H1 (cell line): ENCODE measurements at regions not wholly inside any gene's neighbourhood (a gene's known extent, or its start where the extent isn't known, plus 50 kb on each side); places are given as distances from the start of the nearest gene placed in this dataset.

ENCODE experiments used
- CTCF ChIA-PET: fragments of 300-600 bp; sonication (Branson Sonifier 250); formaldehyde crosslinking; loops from one replicate; lab custom pipeline; 2021; ENCODE audit not compliant: partially characterized antibody; lab: Charles Lee
- POLR2A ChIA-PET: fragments of 300-600 bp; sonication (Branson Sonifier 250); formaldehyde crosslinking; loops from one replicate; lab custom pipeline; 2021; ENCODE audit warnings: inconsistent platforms; ENCODE audit not compliant: partially characterized antibody; lab: Charles Lee
- DNase-seq, 2 experiments: peaks; one replicate each; pipeline versions ENCODE4 v3.0.0 to v3.0.0-alpha.2; 2010 to 2022; ENCODE audit warnings: low spot score in 2 of 2, low read depth in 1 of 2, mixed read lengths in 1 of 2
- FAIRE-seq: peaks from 2 replicates; lab custom pipeline; 2011; peaks lifted over from hg19 to GRCh38; lab: Jason Lieb, UNC
- H2AFZ ChIP-seq: 2 replicates; pipeline ENCODE4 v1.8.1; 2012; ENCODE audit warnings: low read length, inconsistent platforms
- H2AK5ac ChIP-seq: 2 replicates; pipeline ENCODE4 v1.6.1; 2013; ENCODE audit warnings: low read depth, low read length
- H2BK120ac ChIP-seq: replicated peaks from 2 replicates; pipeline ENCODE3; 2013; ENCODE audit warnings: low read depth, low read length, inconsistent platforms
- H2BK12ac ChIP-seq: 2 replicates; pipeline ENCODE4 v1.6.1; 2013; ENCODE audit warnings: low read depth, low read length
- H2BK15ac ChIP-seq: 2 replicates; pipeline ENCODE4 v1.6.1; 2013; ENCODE audit warnings: low read length
- H2BK20ac ChIP-seq: 2 replicates; pipeline ENCODE4 v1.6.1; 2013; ENCODE audit warnings: low read length
- H2BK5ac ChIP-seq: 2 replicates; pipeline ENCODE4 v1.6.1; 2013; ENCODE audit warnings: low read depth, low read length
- H3K14ac ChIP-seq: 2 replicates; pipeline ENCODE4 v1.6.1; 2013; ENCODE audit warnings: inconsistent platforms; ENCODE audit not compliant: insufficient read length
- H3K18ac ChIP-seq: 2 replicates; pipeline ENCODE4 v1.6.1; 2013; ENCODE audit warnings: low read length; ENCODE audit errors: extremely low read depth
- H3K23ac ChIP-seq: 2 replicates; pipeline ENCODE4 v1.6.1; 2013; ENCODE audit warnings: inconsistent platforms; ENCODE audit not compliant: insufficient read length
- H3K23me2 ChIP-seq: 2 replicates; pipeline ENCODE4 v1.6.1; 2013; ENCODE audit warnings: low read depth, low read length
- H3K27ac ChIP-seq: 2 replicates; pipeline ENCODE4 v1.6.1; 2011; ENCODE audit warnings: low read depth, low read length, inconsistent platforms
- H3K27me3 ChIP-seq, 4 experiments: replicated peaks in 1 of 4; 1 replicate in 1 of 4; 2 replicates in 3 of 4; pipeline versions ENCODE4 v1.6.1 to v1.8.1; 2011 to 2013; ENCODE audit warnings: low read length in 3 of 4, mild to moderate bottlenecking in 3 of 4, inconsistent platforms in 2 of 4, mixed read lengths in 2 of 4, moderate library complexity in 1 of 4; ENCODE audit not compliant: control insufficient read depth in 3 of 4, insufficient read depth in 3 of 4; ENCODE audit errors: extremely low read depth in 1 of 4
- H3K36me3 ChIP-seq, 4 experiments: 2 replicates each; pipeline versions ENCODE4 v1.6.1 to v1.8.1; 2011 to 2013; ENCODE audit warnings: mild to moderate bottlenecking in 4 of 4, low read length in 3 of 4, moderate library complexity in 2 of 4, control low read depth in 1 of 4, inconsistent platforms in 1 of 4; ENCODE audit not compliant: insufficient read depth in 4 of 4, control insufficient read depth in 2 of 4
- H3K4ac ChIP-seq: replicated peaks from 2 replicates; pipeline ENCODE3; 2013; ENCODE audit warnings: low read length, low read depth, mixed read lengths, inconsistent platforms; ENCODE audit not compliant: insufficient read length
- H3K4me1 ChIP-seq, 4 experiments: replicated peaks in 1 of 4; 1 replicate in 1 of 4; 2 replicates in 3 of 4; pipeline versions ENCODE4 v1.6.1 to v1.8.1; 2011 to 2013; ENCODE audit warnings: low read length in 3 of 4, inconsistent platforms in 2 of 4, mixed read lengths in 1 of 4; ENCODE audit not compliant: insufficient read depth in 4 of 4, control insufficient read depth in 3 of 4
- H3K4me2 ChIP-seq, 2 experiments: 2 replicates each; pipeline versions ENCODE4 v1.6.1 to v1.8.1; 2011 to 2013; ENCODE audit warnings: low read depth in 2 of 2, low read length in 2 of 2, control low read depth in 1 of 2, inconsistent platforms in 1 of 2, mild to moderate bottlenecking in 1 of 2; ENCODE audit not compliant: insufficient read depth in 1 of 2
- H3K4me3 ChIP-seq, 4 experiments: fragments of 200-600, 300-600 bp in 1 of 4; sonication (generic), shearing (Covaris generic), sonication (Bioruptor Twin) in 1 of 4; 2 replicates each; pipeline versions ENCODE4 v1.5.1 to v1.8.1; 2011 to 2016; ENCODE audit warnings: low read length in 4 of 4, low read depth in 3 of 4, control low read depth in 2 of 4, inconsistent platforms in 2 of 4, mild to moderate bottlenecking in 2 of 4, mixed read lengths in 1 of 4, moderate library complexity in 1 of 4; ENCODE audit not compliant: insufficient read depth in 2 of 4; ENCODE audit errors: extremely low read depth in 1 of 4
- H3K56ac ChIP-seq: replicated peaks from 2 replicates; pipeline ENCODE3; 2013; ENCODE audit warnings: low read depth, mild to moderate bottlenecking, mixed read lengths, low read length, inconsistent platforms; ENCODE audit not compliant: insufficient read length
- H3K79me1 ChIP-seq: 2 replicates; pipeline ENCODE4 v1.6.1; 2013; ENCODE audit warnings: low read depth, low read length, control low read depth
- H3K79me2 ChIP-seq, 2 experiments: 2 replicates each; pipeline versions ENCODE4 v1.6.1 to v1.8.1; 2012 to 2013; ENCODE audit warnings: low read length in 2 of 2, mild to moderate bottlenecking in 2 of 2, inconsistent platforms in 1 of 2; ENCODE audit not compliant: insufficient read depth in 2 of 2, control insufficient read depth in 1 of 2
- H3K9ac ChIP-seq, 4 experiments: replicated peaks in 1 of 4; 1 replicate in 1 of 4; 2 replicates in 3 of 4; pipeline versions ENCODE4 v1.6.1 to v1.8.1; 2011 to 2013; ENCODE audit warnings: low read depth in 3 of 4, low read length in 3 of 4, control low read depth in 2 of 4, mild to moderate bottlenecking in 2 of 4, moderate library complexity in 2 of 4, inconsistent platforms in 1 of 4; ENCODE audit errors: extremely low read depth in 1 of 4
- H3K9me3 ChIP-seq, 2 experiments: 2 replicates each; pipeline versions ENCODE4 v1.6.1 to v1.8.1; 2012 to 2013; ENCODE audit warnings: mild to moderate bottlenecking in 2 of 2, moderate library complexity in 2 of 2, control low read depth in 1 of 2, inconsistent platforms in 1 of 2, low read depth in 1 of 2, low read length in 1 of 2, mixed read lengths in 1 of 2; ENCODE audit not compliant: insufficient read depth in 2 of 2
- H4K20me1 ChIP-seq, 2 experiments: replicated peaks in 1 of 2; 2 replicates each; pipeline versions ENCODE3 to v1.8.1; 2011 to 2013; ENCODE audit warnings: inconsistent platforms in 2 of 2, low read length in 2 of 2, mild to moderate bottlenecking in 1 of 2; ENCODE audit not compliant: insufficient read depth in 2 of 2, control insufficient read depth in 1 of 2
- H4K5ac ChIP-seq: 2 replicates; pipeline ENCODE4 v1.6.1; 2013; ENCODE audit warnings: low read length, low read depth, mixed read lengths, inconsistent platforms; ENCODE audit not compliant: insufficient read length
- H4K8ac ChIP-seq: 2 replicates; pipeline ENCODE4 v1.8.0; 2013; ENCODE audit warnings: mild to moderate bottlenecking, moderate library complexity, low read length, inconsistent platforms; ENCODE audit not compliant: insufficient read depth; ENCODE audit errors: extremely low read depth
- H4K91ac ChIP-seq: replicated peaks from 2 replicates; pipeline ENCODE3; 2013; ENCODE audit warnings: low read length, mixed read lengths, inconsistent platforms; ENCODE audit not compliant: insufficient read length
- BACH1 ChIP-seq: IDR thresholded peaks from 2 replicates; pipeline ENCODE4 v1.6.1; 2012; ENCODE audit warnings: low read length, improper control_type of control experiment
- CREB1 ChIP-seq: IDR thresholded peaks from 2 replicates; pipeline ENCODE4 v1.6.1; 2012; ENCODE audit warnings: inconsistent platforms
- EGR1 ChIP-seq: IDR thresholded peaks from 2 replicates; pipeline ENCODE4 v1.6.1; 2011; ENCODE audit warnings: low read depth, low read length, borderline replicate concordance
- EP300 ChIP-seq, 2 experiments: IDR thresholded peaks; 1 replicate in 1 of 2; 2 replicates in 1 of 2; pipeline ENCODE4 v1.6.1; 2011 to 2012; ENCODE audit warnings: low read depth in 2 of 2, low read length in 2 of 2, mild to moderate bottlenecking in 2 of 2, borderline replicate concordance in 1 of 2, inconsistent platforms in 1 of 2, moderate library complexity in 1 of 2
- GTF2F1 ChIP-seq: IDR thresholded peaks from 2 replicates; pipeline ENCODE4 v1.6.1; 2012; ENCODE audit warnings: low read depth, low read length, improper control_type of control experiment, borderline replicate concordance
- NANOG ChIP-seq: IDR thresholded peaks from 2 replicates; pipeline ENCODE4 v1.6.1; 2011; ENCODE audit warnings: low read length, low read depth, mild to moderate bottlenecking, inconsistent platforms; ENCODE audit not compliant: insufficient read depth, poor library complexity, severe bottlenecking
- RAD21 ChIP-seq, 2 experiments: IDR thresholded peaks in 1 of 2; conservative IDR thresholded peaks in 1 of 2; 2 replicates each; pipeline ENCODE4 v1.6.1; 2011; ENCODE audit warnings: low read depth in 2 of 2, low read length in 2 of 2, improper control_type of control experiment in 1 of 2, inconsistent platforms in 1 of 2, mild to moderate bottlenecking in 1 of 2, moderate library complexity in 1 of 2
- TAF1 ChIP-seq: IDR thresholded peaks from 2 replicates; pipeline ENCODE4 v1.6.1; 2011; ENCODE audit warnings: mild to moderate bottlenecking, low read depth, low read length
- ZNF274 ChIP-seq: IDR thresholded peaks from 2 replicates; pipeline ENCODE4 v1.7.0; 2012; ENCODE audit warnings: low read length, borderline replicate concordance; ENCODE audit errors: extremely low read depth
- WGBS, 2 experiments: shearing (Covaris generic) in 1 of 2; methylation state at CpG; one replicate each; pipeline versions ENCODE4 v1.1.6 to v1.1.7; 2013 to 2015; ENCODE audit warnings: low lambda C conversion rate in 2 of 2, mixed read lengths in 2 of 2, inconsistent platforms in 1 of 2, low coverage in 1 of 2, missing lambda C conversion rate in 1 of 2; ENCODE audit not compliant: insufficient replicate concordance in 2 of 2, insufficient coverage in 1 of 2, insufficient read length in 1 of 2; ENCODE audit errors: extremely low coverage in 1 of 2, missing lambda C conversion rate in 1 of 2; 5-methylcytosine and 5-hydroxymethylcytosine counted together
- TF ChIP-seq, protein P1 (sequence below): IDR thresholded peaks from 2 replicates; pipeline ENCODE4 v1.6.1; 2011; ENCODE audit warnings: low read length, improper control_type of control experiment
- TF ChIP-seq, protein P2 (sequence below): IDR thresholded peaks from 2 replicates; pipeline ENCODE4 v1.6.1; 2012; ENCODE audit warnings: inconsistent platforms
- TF ChIP-seq, protein P3 (sequence below): IDR thresholded peaks from 2 replicates; pipeline ENCODE4 v1.6.1; 2011; ENCODE audit warnings: low read depth, mild to moderate bottlenecking, low read length; ENCODE audit not compliant: insufficient read depth

DNA sequence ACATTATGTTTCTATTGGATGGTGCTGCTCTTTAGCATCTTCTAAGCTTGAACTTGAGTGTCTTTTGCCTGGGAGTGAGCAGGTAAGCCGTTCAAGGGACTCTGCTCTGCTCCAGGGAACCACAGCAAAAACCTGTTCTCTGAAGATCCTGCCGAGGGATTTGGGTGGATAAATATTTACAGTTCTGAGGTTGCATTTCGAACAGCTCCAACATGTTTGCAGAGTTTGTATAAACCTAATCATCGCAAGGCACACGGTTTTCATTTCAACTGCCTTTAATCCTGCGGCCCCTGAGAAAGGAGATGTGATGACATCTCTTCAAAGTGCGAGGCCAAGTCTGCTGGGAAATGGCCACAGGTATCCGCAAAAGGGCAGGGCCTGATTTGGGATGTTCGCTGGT is 293.4 kb downstream of the TFAP2C start:
- no peaks in the 10 kb centered on the region for H3K79me2 ChIP-seq
- H3K4me3 ChIP-seq = no peak overlapping the region
- no peak overlapping the region for H3K14ac ChIP-seq
- H3K27me3 ChIP-seq = peaks cover 17 to 54% (median 47%) of the 10 kb centered on the region in 4 experiments
- ChIA-PET CTCF (no interaction called here), POLR2A (no interaction called here)
- no peaks in the 10 kb centered on the region for H3K36me3 ChIP-seq
- no peak for FAIRE-seq
- H2AK5ac ChIP-seq = no peak overlapping the region
- H2BK12ac ChIP-seq = no peak overlapping the region
- 92% methylated on average over 9 of the region's 9 CpGs; no CpG with 5 or more reads in 1 of the 2 experiments for WGBS, 2 experiments
- no peak overlapping the region for H4K91ac ChIP-seq
- H4K5ac ChIP-seq = no peak overlapping the region
- H2AFZ ChIP-seq = no peak overlapping the region
- H2BK20ac ChIP-seq = no peak overlapping the region
- H4K20me1 ChIP-seq = peaks cover 0 to 3% of the 10 kb centered on the region in 2 experiments
- H3K4ac ChIP-seq = no peak overlapping the region
- H4K8ac ChIP-seq = no peak overlapping the region
- no peak overlapping the region for H3K18ac ChIP-seq
- H2BK120ac ChIP-seq = no peak overlapping the region
- no peak overlapping the region for H2BK5ac ChIP-seq
- no peak overlapping the region for H2BK15ac ChIP-seq
- no peak for DNase-seq
- H3K4me2 ChIP-seq = no peak overlapping the region
- H3K27ac ChIP-seq = no peak overlapping the region
- peaks cover 1 to 10% (median 3%) of the 10 kb centered on the region in 4 experiments; a peak in 4 of 7 replicates for H3K4me1 ChIP-seq
- H3K23me2 ChIP-seq = peaks cover 5% of the 10 kb centered on the region; the same call in 1 of the 2 replicates
- no peak overlapping the region for H3K56ac ChIP-seq
- H3K9ac ChIP-seq = no peak overlapping the region
- H3K23ac ChIP-seq = no peak overlapping the region
- H3K79me1 ChIP-seq = no peaks in the 10 kb centered on the region
- no peaks in the 10 kb centered on the region for H3K9me3 ChIP-seq
- no peak for TF ChIP-seq TAF1
- TF ChIP-seq GTF2F1 = no peak
- TF ChIP-seq ZNF274 = no peak
- TF ChIP-seq RAD21 (IDR thresholded peaks at IDR 0.05 in 1 of 2, conservative IDR thresholded peaks at IDR 0.05 in 1 of 2; ENCODE audit: low read depth in 2 of 2, low read length in 2 of 2) = no peak
- TF ChIP-seq EGR1 = no peak
- TF ChIP-seq CREB1 = no peak
- TF ChIP-seq BACH1 = no peak
- no peak for TF ChIP-seq EP300 (IDR thresholded peaks at IDR 0.05; ENCODE audit: borderline replicate concordance in 1 of 2, low read depth in 2 of 2, low read length in 2 of 2)
- TF ChIP-seq, protein P1, sequence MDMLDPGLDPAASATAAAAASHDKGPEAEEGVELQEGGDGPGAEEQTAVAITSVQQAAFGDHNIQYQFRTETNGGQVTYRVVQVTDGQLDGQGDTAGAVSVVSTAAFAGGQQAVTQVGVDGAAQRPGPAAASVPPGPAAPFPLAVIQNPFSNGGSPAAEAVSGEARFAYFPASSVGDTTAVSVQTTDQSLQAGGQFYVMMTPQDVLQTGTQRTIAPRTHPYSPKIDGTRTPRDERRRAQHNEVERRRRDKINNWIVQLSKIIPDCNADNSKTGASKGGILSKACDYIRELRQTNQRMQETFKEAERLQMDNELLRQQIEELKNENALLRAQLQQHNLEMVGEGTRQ = no peak
- no peak for TF ChIP-seq NANOG
- TF ChIP-seq, protein P2, sequence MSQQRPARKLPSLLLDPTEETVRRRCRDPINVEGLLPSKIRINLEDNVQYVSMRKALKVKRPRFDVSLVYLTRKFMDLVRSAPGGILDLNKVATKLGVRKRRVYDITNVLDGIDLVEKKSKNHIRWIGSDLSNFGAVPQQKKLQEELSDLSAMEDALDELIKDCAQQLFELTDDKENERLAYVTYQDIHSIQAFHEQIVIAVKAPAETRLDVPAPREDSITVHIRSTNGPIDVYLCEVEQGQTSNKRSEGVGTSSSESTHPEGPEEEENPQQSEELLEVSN = no peak
- TF ChIP-seq, protein P3, sequence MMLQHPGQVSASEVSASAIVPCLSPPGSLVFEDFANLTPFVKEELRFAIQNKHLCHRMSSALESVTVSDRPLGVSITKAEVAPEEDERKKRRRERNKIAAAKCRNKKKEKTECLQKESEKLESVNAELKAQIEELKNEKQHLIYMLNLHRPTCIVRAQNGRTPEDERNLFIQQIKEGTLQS = no peak
